Left colon (tissue), 2 donors: ENCODE measurements at regions not wholly inside any gene's neighbourhood (a gene's known extent, or its start where the extent isn't known, plus 50 kb on each side); places are given as distances from the start of the nearest gene placed in this dataset.

Experiments used
- ATAC-seq: fragments of 200-7000 bp; cut with Tn5 transposase; one replicate; pipeline ENCODE4 v1.9.1; 2020; ENCODE audit warnings: mild to moderate bottlenecking, moderate library complexity
- DNase-seq, 2 donors: peaks; one replicate each; pipeline ENCODE4 v3.0.0-alpha.2; 2020
- intact Hi-C, 2 donors: fragments of 100-400 bp; cut with DNase I in 1 of 2; cut with micrococcal nuclease in 1 of 2; formaldehyde crosslinking; loops; one replicate each; pipeline versions ENCODE4 v1.11.2 to v1.14.0; 2022; cut with DNase I, micrococcal nuclease
- donor health status: DM: no; HTN: no; CAD: no.
- donor health status: DM: yes; HTN: yes; CAD: no.

GRCh38 chr5:116365006-116365496 lies 209.6 kb downstream of the SEMA6A start:
- ATAC-seq (no peak), DNase-seq (no peak)
- intact Hi-C loops = no loop called here

- ATAC-seq (no peak), DNase-seq (no peak)
- intact Hi-C loops = no loop called here
Observed at GRCh38 chr5:116363780-116364179, 210.8 kb downstream of the SEMA6A start.

DNA sequence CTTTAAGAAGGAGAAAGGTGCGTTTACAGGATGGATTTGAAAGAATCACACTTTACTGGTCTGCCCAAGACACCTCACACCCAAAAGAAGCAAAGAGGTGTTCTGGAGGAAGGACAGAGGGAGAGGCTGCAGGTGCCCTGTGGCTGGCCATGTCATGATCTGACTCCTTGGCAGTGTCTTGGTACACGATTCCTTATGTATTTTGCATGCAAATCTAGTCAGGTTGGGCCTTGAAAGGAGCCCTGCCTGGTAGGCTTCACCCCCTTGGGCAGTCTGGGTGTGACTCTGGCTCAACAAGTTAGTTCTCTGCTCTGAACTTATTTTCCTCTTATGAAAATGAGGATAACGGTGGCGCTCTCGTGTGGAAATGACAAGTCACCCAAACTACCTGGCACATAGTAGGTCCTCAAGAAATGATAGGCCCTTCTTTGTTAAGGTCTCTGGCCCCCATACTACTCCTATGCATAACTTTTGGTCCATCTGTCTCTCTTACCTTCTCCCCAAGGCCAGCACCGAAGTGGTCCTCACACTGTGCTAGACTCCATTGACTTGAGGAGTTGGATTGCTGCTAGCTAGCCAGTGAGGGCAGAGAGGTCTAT lies 212.5 kb downstream of the SEMA6A start:
- intact Hi-C loops = no loop called here
- no peak for ATAC-seq
- no peak for DNase-seq

- DNase-seq (peak; percentile 46 to 73), ATAC-seq (peak; percentile 92)
- intact Hi-C loops = no loop called here
Observed at GRCh38 chr5:116361171-116361967, 213.3 kb downstream of the SEMA6A start.

- DNase-seq (peak; percentile 30 to 61), ATAC-seq (no peak)
- intact Hi-C loops = no loop called here
Observed at GRCh38 chr5:116360008-116360853, 214.4 kb downstream of the SEMA6A start.

DNA sequence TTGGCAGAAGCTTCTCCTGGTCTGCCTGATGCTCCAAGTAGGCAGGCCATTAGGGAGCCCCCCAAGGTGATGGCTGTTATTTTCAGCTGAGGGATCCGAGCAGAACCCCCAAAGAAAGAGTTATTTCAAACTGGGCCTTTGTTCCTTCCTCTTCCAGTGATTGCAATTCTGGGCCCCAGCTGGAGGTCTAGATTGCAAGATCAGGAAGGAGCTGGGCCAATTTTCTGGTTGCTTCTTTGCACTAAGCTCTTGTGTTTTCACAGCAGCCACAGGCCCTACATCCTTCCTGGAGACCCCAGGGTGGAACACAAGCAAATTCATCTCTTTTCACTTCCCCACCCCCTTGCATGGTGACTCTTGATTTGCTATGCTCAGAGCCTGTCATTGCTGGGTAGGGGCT lies 215.0 kb downstream of the SEMA6A start:
- no peak for ATAC-seq
- intact Hi-C loops = no loop called here
- no peak for DNase-seq

- intact Hi-C loops = no loop called here
- DNase-seq (no peak), ATAC-seq (peak; percentile 20)
Observed at GRCh38 chr5:116358911-116359418, 215.7 kb downstream of the SEMA6A start.

- no peak for DNase-seq
- ATAC-seq = no peak
- intact Hi-C loops = no loop called here
Observed at GRCh38 chr5:116358015-116358523, 216.6 kb downstream of the SEMA6A start.

DNA sequence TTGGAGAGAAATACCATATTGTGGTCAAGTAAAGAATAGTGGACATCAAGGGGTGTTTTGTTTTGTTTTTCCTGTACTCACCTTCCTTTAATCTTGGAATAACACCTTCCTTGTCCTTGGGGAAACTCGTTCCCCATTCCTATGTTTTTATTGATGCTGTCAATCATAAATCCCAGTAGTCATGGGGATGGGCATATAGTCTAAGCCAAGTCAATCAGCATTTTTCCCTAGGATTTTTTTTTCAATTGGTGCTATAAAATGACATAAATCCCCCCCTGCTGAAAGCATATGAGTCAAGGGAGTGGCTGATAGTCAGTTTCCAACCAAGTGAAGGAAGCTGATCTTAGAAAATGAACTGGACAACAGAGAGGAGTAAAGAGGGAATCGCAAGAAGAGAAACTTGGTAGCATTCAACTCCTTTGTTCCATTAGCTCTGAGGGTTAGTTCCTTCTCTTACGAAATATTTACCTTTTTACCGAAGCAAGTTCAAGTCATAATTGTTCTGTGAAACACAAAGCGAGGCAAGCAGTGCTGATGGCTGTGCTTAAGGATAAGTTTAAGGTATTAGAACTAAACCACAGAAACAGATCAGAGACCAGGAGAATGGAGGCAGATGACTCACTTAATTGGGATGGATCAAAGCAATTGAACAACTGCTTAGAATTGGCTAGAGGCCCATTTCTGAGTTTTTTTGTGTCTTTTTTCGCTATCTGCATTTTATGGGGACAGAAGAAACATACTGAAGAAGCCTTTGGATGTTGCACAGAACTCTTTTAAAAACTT lies 218.6 kb downstream of the SEMA6A start:
- ATAC-seq (peak; percentile 89), DNase-seq (no peak)
- intact Hi-C loops = no loop called here

DNA sequence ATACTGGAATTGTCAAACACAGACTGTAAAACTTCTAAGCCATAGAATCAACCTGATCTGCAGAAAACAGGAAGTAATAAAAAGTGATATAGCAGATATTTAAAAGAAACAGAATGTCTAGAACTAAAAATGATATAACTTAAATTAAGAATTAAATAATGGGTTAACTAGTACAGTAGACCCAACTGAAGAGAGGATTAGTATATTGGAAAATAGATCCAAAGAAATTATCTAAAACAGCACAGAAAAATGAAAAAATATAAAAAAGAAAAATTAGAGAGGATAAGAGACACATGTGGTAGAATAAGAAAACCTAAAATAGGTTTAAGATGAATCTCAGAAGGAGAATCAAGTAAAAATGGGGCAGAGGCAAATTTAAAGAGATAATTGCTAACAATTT lies 219.9 kb downstream of the SEMA6A start:
- intact Hi-C loops = no loop called here
- no peak for DNase-seq
- no peak for ATAC-seq

- ATAC-seq (no peak), DNase-seq (no peak)
- intact Hi-C loops = no loop called here
Observed at GRCh38 chr5:116347657-116348056, 227.0 kb downstream of the SEMA6A start.

DNA sequence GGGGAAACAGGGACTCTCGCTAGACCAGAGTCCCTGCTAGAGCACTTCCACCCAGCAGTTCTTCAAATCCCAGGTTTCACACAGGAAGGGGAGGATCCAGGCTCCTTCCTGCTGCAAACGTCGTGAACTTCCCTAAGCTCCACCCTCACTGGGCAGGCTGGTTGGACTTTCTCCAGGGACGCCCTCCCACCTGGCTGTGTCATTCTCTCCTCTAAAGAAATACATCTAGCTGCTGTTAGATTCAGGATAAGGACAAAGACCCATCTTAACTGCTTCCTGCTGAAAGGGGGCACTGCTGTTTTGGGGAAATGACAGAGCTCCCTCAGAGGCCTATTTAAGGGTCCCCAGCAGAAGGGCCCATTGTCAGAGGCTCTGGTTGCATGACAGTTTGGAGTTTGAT lies 230.7 kb downstream of the SEMA6A start:
- ATAC-seq (peak; percentile 28), DNase-seq (no peak)

More for the DNA sequence above, 230.7 kb downstream of the SEMA6A start:
- intact Hi-C loops = no loop called here
